ENCODE measurements at regions not wholly inside any gene's neighbourhood (a gene's known extent, or its start where the extent isn't known, plus 50 kb on each side); places are given as distances from the start of the nearest gene placed in this dataset.
A peak's percentile ranks its signal among the peaks of the same experiment; 100 is the strongest.
"Not testable (repeated sequence)": the region's sequence is repeated elsewhere in the genome, so short reads cannot be mapped to it uniquely, and the experiment has no call there.

DNA sequence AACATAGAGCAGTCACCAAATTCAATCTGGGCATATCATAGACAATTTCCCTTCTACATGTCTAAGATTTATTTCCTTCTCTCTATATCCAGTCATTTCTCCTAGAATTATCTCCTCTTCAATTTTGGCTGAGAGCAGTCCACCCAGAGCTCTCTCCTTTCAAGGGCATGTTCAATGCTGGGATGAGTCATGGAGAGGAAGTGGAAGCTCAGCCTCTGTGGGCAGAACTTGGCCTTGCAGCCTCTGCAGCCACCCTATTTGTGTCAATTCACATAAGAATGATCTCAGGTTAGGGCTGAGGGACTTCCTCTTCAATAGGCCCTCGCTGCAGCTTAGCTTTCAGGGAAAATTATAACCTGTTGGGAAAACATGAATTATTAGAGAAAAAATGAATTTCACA is 560.8 kb downstream of the POM121L12 start:
- no CpG with 5 or more reads among the region's 1 CpG for WGBS (ENCODE audit: insufficient coverage, insufficient read length)
- Histone ChIP-seq H3K36me3 (ENCODE audit: control insufficient read depth, insufficient read depth, low read length) (no peaks in the 10 kb centered on the region), H3K9me3 (ENCODE audit: control insufficient read depth, insufficient read depth, low read length) (no peaks in the 10 kb centered on the region), H3K27me3 (ENCODE audit: control insufficient read depth, insufficient read depth, low read length) (no peaks in the 10 kb centered on the region), H3K27ac (ENCODE audit: low read length) (no peak overlapping the region), H3K4me1 (ENCODE audit: control insufficient read depth, insufficient read depth, low read length) (no peaks in the 10 kb centered on the region; the same call in 1 of the 2 replicates), H3K4me3 (ENCODE audit: low read length) (no peak overlapping the region)
- DNase-seq (ENCODE audit: low read depth, low spot score), result peak; percentile 29

- Histone ChIP-seq H3K36me3 (ENCODE audit: control insufficient read depth, insufficient read depth, low read length) (no peaks in the 10 kb centered on the region), H3K27me3 (ENCODE audit: control insufficient read depth, insufficient read depth, low read length) (no peaks in the 10 kb centered on the region), H3K4me1 (ENCODE audit: control insufficient read depth, insufficient read depth, low read length) (no peaks in the 10 kb centered on the region; the same call in 1 of the 2 replicates), H3K27ac (ENCODE audit: low read length) (no peak overlapping the region), H3K4me3 (ENCODE audit: low read length) (no peak overlapping the region), H3K9me3 (ENCODE audit: control insufficient read depth, insufficient read depth, low read length) (no peaks in the 10 kb centered on the region)
- WGBS (ENCODE audit: insufficient coverage, insufficient read length), result no CpG with 5 or more reads among the region's 4 CpGs
- DNase-seq (ENCODE audit: low read depth, low spot score), result no peak
These were observed 564.9 kb downstream of the POM121L12 start for GRCh38 chr7:53600296-53600695.

DNA sequence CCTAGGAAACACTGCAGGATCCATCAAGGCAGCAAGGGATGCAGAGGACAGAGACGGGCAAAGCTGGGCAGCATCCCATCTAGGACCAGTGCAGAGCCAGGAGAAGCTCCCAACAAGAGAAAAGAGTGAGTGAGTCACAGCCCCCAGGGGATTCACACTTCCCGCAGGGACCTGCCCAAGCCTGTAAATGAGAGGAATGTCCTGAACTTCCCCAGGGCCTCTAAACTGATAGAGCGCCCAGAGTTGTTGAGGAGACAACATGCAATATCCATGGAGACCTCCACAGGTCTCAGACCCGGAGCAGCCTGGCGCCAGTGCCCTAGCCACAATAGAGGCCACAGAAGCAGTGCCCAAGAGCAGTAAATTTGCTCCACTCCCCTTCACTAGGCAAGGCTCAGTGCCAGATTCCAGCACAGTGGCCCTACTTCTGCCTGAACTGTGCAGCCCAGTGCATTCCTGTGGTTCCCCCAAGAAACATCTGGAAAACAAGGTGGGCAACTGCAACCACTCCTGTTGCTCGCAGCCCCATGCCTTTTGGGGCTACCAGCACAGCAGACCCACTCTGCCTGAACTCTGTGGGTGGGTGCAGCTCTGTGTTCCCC is 567.5 kb downstream of the POM121L12 start:
- H3K4me1 ChIP-seq (ENCODE audit: control insufficient read depth, insufficient read depth, low read length), result no peaks in the 10 kb centered on the region
- H3K36me3 ChIP-seq (ENCODE audit: control insufficient read depth, insufficient read depth, low read length), result no peaks in the 10 kb centered on the region
- no peak overlapping the region for H3K27ac ChIP-seq (ENCODE audit: low read length)
- no peak overlapping the region for H3K4me3 ChIP-seq (ENCODE audit: low read length)
- no peak for DNase-seq (ENCODE audit: low read depth, low spot score)
- no peaks in the 10 kb centered on the region for H3K27me3 ChIP-seq (ENCODE audit: control insufficient read depth, insufficient read depth, low read length)
- no peaks in the 10 kb centered on the region for H3K9me3 ChIP-seq (ENCODE audit: control insufficient read depth, insufficient read depth, low read length)
- WGBS (ENCODE audit: insufficient coverage, insufficient read length), result no CpG with 5 or more reads among the region's 6 CpGs

- Histone ChIP-seq H3K27me3 (ENCODE audit: control insufficient read depth, insufficient read depth, low read length) (no peaks in the 10 kb centered on the region), H3K27ac (ENCODE audit: low read length) (no peak overlapping the region), H3K4me3 (ENCODE audit: low read length) (no peak overlapping the region), H3K9me3 (ENCODE audit: control insufficient read depth, insufficient read depth, low read length) (no peaks in the 10 kb centered on the region), H3K4me1 (ENCODE audit: control insufficient read depth, insufficient read depth, low read length) (no peaks in the 10 kb centered on the region), H3K36me3 (ENCODE audit: control insufficient read depth, insufficient read depth, low read length) (no peaks in the 10 kb centered on the region)
- whole genome bisulfite sequencing (ENCODE audit: insufficient coverage, insufficient read length), result no CpG with 5 or more reads among the region's 6 CpGs
- no peak for DNase-seq (ENCODE audit: low read depth, low spot score)
These were observed 568.0 kb downstream of the POM121L12 start for GRCh38 chr7:53603461-53603860.

- H3K9me3 ChIP-seq (ENCODE audit: control insufficient read depth, insufficient read depth, low read length), result no peaks in the 10 kb centered on the region
- no peaks in the 10 kb centered on the region for H3K4me1 ChIP-seq (ENCODE audit: control insufficient read depth, insufficient read depth, low read length)
- WGBS (ENCODE audit: insufficient coverage, insufficient read length), result no CpG with 5 or more reads among the region's 6 CpGs
- no peaks in the 10 kb centered on the region for H3K27me3 ChIP-seq (ENCODE audit: control insufficient read depth, insufficient read depth, low read length)
- H3K27ac ChIP-seq (ENCODE audit: low read length), result no peak overlapping the region
- H3K36me3 ChIP-seq (ENCODE audit: control insufficient read depth, insufficient read depth, low read length), result no peaks in the 10 kb centered on the region
- H3K4me3 ChIP-seq (ENCODE audit: low read length), result no peak overlapping the region
- DNase-seq (ENCODE audit: low read depth, low spot score), result peak; percentile 39
These were observed 568.8 kb downstream of the POM121L12 start for GRCh38 chr7:53604201-53604600.

DNA sequence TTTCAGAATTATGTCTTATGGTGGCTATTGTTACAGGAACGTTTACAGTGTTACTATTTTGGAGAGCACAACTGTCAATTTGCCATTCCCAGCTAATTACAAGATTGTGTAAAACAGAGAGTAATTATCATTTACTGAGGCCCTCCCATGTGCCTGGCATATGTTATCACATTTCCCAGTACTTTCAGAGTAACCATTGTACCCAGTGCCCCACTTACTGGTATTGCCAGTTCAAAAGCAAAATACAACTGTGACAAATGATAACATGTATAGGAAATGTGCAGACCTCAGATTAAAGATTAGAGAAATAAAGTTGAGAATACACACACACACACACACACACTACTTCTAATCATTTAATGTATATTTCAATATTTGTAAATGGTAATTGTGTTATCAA is 572.5 kb downstream of the POM121L12 start:
- Histone ChIP-seq H3K27me3 (ENCODE audit: control insufficient read depth, insufficient read depth, low read length) (no peaks in the 10 kb centered on the region), H3K36me3 (ENCODE audit: control insufficient read depth, insufficient read depth, low read length) (no peaks in the 10 kb centered on the region), H3K4me3 (ENCODE audit: low read length) (no peak overlapping the region), H3K27ac (ENCODE audit: low read length) (no peak overlapping the region), H3K9me3 (ENCODE audit: control insufficient read depth, insufficient read depth, low read length) (no peaks in the 10 kb centered on the region), H3K4me1 (ENCODE audit: control insufficient read depth, insufficient read depth, low read length) (no peaks in the 10 kb centered on the region)
- DNase-seq (ENCODE audit: low read depth, low spot score), result no peak
- no CpG with 5 or more reads among the region's 1 CpG for WGBS (ENCODE audit: insufficient coverage, insufficient read length)

GRCh38 chr7:53609185-53609584 is 573.8 kb downstream of the POM121L12 start:
- H3K4me1 ChIP-seq (ENCODE audit: control insufficient read depth, insufficient read depth, low read length), result no peaks in the 10 kb centered on the region
- H3K9me3 ChIP-seq (ENCODE audit: control insufficient read depth, insufficient read depth, low read length), result no peaks in the 10 kb centered on the region
- no peak for DNase-seq (ENCODE audit: low read depth, low spot score)
- no peak overlapping the region for H3K27ac ChIP-seq (ENCODE audit: low read length)
- no peaks in the 10 kb centered on the region for H3K27me3 ChIP-seq (ENCODE audit: control insufficient read depth, insufficient read depth, low read length)
- no peak overlapping the region for H3K4me3 ChIP-seq (ENCODE audit: low read length)
- no peaks in the 10 kb centered on the region for H3K36me3 ChIP-seq (ENCODE audit: control insufficient read depth, insufficient read depth, low read length)
- no CpG with 5 or more reads among the region's 1 CpG for WGBS (ENCODE audit: insufficient coverage, insufficient read length)

DNA sequence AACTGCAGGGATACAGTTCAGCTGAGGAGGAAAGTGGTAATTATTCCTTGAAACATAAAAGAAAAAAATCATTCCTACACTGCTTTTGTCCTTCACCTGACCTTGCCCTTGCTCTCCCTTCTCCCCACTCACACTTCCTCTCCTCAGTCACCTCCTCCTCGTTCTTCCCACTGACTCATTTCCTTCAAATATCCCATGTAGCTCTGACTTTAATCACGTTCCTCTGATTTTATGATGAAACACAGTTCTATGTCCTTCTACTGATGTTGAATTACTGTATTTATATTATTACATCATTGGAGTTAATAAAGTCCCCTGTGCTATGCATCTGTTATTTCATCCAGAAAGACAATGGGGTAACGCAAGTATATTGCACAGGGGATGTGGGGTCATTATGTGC is 575.6 kb downstream of the POM121L12 start:
- Histone ChIP-seq H3K4me3 (ENCODE audit: low read length) (no peak overlapping the region), H3K27me3 (ENCODE audit: control insufficient read depth, insufficient read depth, low read length) (no peaks in the 10 kb centered on the region), H3K9me3 (ENCODE audit: control insufficient read depth, insufficient read depth, low read length) (no peaks in the 10 kb centered on the region), H3K27ac (ENCODE audit: low read length) (no peak overlapping the region), H3K4me1 (ENCODE audit: control insufficient read depth, insufficient read depth, low read length) (no peaks in the 10 kb centered on the region), H3K36me3 (ENCODE audit: control insufficient read depth, insufficient read depth, low read length) (no peaks in the 10 kb centered on the region)
- no peak for DNase-seq (ENCODE audit: low read depth, low spot score)
- no CpG with 5 or more reads among the region's 3 CpGs for WGBS (ENCODE audit: insufficient coverage, insufficient read length)

- DNase-seq (ENCODE audit: low read depth, low spot score), result no peak
- H3K9me3 ChIP-seq (ENCODE audit: control insufficient read depth, insufficient read depth, low read length), result no peaks in the 10 kb centered on the region
- no peaks in the 10 kb centered on the region for H3K27me3 ChIP-seq (ENCODE audit: control insufficient read depth, insufficient read depth, low read length)
- no peak overlapping the region for H3K27ac ChIP-seq (ENCODE audit: low read length)
- H3K4me1 ChIP-seq (ENCODE audit: control insufficient read depth, insufficient read depth, low read length), result no peaks in the 10 kb centered on the region
- H3K36me3 ChIP-seq (ENCODE audit: control insufficient read depth, insufficient read depth, low read length), result no peaks in the 10 kb centered on the region
- no peak overlapping the region for H3K4me3 ChIP-seq (ENCODE audit: low read length)
- WGBS (ENCODE audit: insufficient coverage, insufficient read length), result no CpG with 5 or more reads among the region's 4 CpGs
These were observed 588.9 kb downstream of the POM121L12 start for GRCh38 chr7:53624356-53624755.

GRCh38 chr7:53628775-53629174 is 593.3 kb downstream of the POM121L12 start:
- H3K27me3 ChIP-seq (ENCODE audit: control insufficient read depth, insufficient read depth, low read length), result no peaks in the 10 kb centered on the region
- DNase-seq (ENCODE audit: low read depth, low spot score), result no peak
- H3K4me3 ChIP-seq (ENCODE audit: low read length), result no peak overlapping the region
- H3K9me3 ChIP-seq (ENCODE audit: control insufficient read depth, insufficient read depth, low read length), result no peaks in the 10 kb centered on the region
- no peaks in the 10 kb centered on the region for H3K36me3 ChIP-seq (ENCODE audit: control insufficient read depth, insufficient read depth, low read length)
- H3K27ac ChIP-seq (ENCODE audit: low read length), result no peak overlapping the region
- no peaks in the 10 kb centered on the region for H3K4me1 ChIP-seq (ENCODE audit: control insufficient read depth, insufficient read depth, low read length)
- WGBS (ENCODE audit: insufficient coverage, insufficient read length), result no CpG with 5 or more reads among the region's 6 CpGs

DNA sequence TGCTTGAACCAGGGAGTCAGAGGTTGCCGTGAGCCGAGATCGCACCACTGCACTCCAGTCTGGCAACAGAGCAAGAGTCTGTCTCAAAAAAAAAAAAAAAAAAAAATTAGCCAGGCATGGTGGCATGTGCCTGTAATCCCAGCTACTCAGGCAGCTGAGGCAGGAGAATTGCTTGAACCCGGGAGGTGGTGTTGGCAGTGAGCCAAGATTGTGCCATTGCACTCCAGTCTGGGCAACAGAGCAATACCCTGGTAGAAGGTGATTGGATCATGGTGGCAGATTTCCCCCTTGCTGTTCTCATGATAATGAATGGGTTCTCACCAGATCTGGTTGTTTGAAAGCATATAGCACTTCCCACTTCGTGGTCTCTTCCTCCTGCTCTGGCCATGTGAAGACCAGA is 599.8 kb downstream of the POM121L12 start:
- WGBS (ENCODE audit: insufficient coverage, insufficient read length), result no CpG with 5 or more reads among the region's 5 CpGs
- not testable (repeated sequence) for H3K4me3 ChIP-seq (ENCODE audit: low read length); DNase-seq (ENCODE audit: low read depth, low spot score); H3K4me1 ChIP-seq (ENCODE audit: control insufficient read depth, insufficient read depth, low read length); H3K27me3 ChIP-seq (ENCODE audit: control insufficient read depth, insufficient read depth, low read length); H3K9me3 ChIP-seq (ENCODE audit: control insufficient read depth, insufficient read depth, low read length); H3K27ac ChIP-seq (ENCODE audit: low read length); H3K36me3 ChIP-seq (ENCODE audit: control insufficient read depth, insufficient read depth, low read length)
